T-helper 1 cell (primary cell): ENCODE measurements at regions not wholly inside any gene's neighbourhood (a gene's known extent, or its start where the extent isn't known, plus 50 kb on each side); places are given as distances from the start of the nearest gene placed in this dataset.

ENCODE experiments used
- DNase-seq, 5 donors: peaks; one replicate each; pipeline ENCODE4 v3.0.0-alpha.2; 2012 to 2020

DNA sequence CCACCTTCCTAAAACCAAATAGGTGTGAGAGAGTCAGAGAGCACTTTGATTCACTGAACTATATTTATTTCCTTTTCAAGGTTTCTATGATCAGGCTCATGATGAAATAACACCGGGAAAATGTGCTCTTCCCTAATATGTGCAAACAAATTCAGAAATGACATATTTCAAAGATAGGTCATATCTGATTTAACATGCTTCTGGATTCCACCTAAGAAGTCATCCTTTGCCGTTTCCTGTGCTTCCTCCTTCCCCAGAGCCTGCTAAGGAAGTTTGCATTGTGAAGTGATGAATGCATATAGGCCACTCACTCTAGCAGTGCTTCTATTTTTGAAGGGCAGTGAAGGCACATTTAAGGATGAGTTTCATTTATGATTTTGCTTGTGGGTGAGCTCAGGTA is 327.6 kb downstream of the TDRD15 start:
- DNase-seq: no peak

DNA sequence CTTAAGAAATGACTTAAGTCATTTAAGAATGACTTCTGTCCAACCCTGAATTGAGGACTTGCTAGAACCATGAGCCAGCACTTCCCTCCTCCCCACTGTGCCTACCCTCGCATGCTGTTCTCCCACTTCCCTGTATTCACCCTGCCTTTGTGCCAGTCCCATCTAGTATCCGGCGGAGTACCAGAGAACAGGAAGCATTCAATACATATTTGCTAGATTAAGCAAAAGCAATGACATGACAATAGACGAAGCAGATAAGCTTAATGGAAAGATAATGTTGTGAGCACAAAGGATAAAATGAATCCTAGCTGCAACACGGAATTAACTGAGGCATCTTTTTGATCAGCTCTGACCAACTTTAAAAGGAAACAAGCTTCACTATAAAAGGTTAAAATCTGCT is 328.5 kb downstream of the TDRD15 start:
- DNase-seq: no peak

GRCh38 chr2:21452678-21453077 is 328.9 kb downstream of the TDRD15 start:
- no peak for DNase-seq

- no peak for DNase-seq
These were observed 330.1 kb downstream of the TDRD15 start for GRCh38 chr2:21453723-21454450.

- DNase-seq: no peak
These were observed 331.1 kb downstream of the TDRD15 start for GRCh38 chr2:21454839-21455238.

DNA sequence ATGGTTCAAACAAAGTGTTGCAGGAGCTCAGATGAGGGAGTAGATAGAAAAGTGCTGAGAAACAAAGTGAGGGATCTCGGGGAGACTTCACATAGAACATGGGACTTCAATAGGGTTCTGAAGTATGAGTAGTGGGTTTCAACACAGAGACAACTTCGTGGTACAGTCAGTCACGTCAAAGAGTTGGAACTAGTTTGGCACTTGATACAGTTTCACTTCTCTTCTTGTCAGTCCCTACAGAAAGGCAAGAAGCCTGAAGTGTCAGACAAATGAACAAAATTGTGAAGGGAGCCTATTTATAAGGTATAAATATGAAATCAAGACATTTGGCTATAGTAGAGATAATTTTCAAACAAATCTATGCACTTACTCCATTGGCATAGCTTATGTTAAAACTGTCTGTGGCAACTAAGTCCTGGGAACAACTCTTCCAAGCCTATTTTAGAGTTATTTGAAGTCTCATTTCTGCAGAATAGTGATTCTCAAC is 338.0 kb downstream of the TDRD15 start:
- no peak for DNase-seq

GRCh38 chr2:21466341-21466927 is 342.7 kb downstream of the TDRD15 start:
- DNase-seq: no peak

DNA sequence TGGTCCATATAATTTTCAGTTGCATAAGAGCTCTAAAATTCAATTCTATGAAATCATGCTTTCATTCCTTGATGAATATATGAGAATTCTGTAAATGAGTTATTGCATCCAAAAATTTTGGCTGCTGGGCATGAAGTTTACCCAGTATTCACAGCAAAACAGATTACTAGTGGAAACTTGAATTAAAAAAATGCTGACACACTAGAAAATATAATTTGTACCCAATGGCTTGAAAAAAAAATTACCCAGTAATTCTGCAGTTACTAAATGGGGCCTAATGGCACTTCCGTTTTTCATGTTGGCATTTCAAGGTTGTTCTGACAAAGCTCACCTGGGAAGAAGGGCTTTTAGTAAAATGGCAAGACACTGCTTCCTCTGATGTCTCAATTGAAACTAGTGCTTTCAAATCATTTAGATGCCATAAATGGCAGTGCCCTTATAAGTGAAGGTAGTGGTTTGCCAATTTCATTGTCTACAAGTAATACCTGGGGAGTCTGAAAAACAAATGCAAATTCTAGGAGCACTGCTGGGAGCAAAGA is 343.6 kb downstream of the TDRD15 start:
- DNase-seq: no peak

- no peak for DNase-seq
These were observed 344.1 kb downstream of the TDRD15 start for GRCh38 chr2:21467910-21468309.

DNA sequence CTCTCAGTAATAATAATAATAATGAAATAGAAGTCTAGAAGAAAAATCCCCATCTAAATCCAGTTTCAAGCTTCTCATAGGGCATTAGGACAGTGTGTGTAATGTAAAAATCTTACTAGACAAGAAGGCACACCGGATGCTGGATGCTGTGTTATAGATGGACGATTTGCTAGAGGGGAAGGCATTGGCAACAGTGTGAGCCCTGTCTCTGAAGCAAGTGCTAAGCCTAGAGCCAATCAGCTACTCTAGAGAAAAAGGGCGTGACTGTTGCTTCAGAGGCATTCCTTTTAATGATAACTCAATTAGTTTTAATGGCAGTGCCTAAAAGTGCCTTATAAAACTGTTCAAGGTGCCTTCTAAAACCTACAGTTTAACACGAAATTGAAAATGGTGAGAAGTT is 344.9 kb downstream of the TDRD15 start:
- DNase-seq: no peak

DNA sequence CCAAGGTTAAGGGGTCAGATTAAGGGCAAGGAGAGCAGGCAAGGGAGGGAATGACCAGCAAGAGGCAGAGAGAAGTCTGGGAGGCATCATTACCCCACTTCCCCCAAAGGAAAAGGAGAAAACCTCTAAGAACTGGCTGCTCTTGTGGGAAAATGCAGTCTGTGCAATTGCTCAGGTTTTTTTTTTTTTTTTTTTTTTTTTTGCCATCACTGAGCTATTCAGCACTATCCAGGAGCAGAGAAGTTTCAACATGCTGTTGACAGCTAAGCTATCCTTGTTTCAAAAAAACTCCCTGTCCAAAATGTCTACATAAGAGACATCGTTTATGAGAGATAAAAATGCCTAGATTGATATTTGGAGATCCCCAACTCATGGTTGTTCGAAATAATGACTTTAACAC is 345.4 kb downstream of the TDRD15 start:
- DNase-seq: no peak

- DNase-seq: no peak
These were observed 345.8 kb downstream of the TDRD15 start for GRCh38 chr2:21469564-21469963.

- no peak for DNase-seq
These were observed 356.4 kb downstream of the TDRD15 start for GRCh38 chr2:21480162-21480561.

DNA sequence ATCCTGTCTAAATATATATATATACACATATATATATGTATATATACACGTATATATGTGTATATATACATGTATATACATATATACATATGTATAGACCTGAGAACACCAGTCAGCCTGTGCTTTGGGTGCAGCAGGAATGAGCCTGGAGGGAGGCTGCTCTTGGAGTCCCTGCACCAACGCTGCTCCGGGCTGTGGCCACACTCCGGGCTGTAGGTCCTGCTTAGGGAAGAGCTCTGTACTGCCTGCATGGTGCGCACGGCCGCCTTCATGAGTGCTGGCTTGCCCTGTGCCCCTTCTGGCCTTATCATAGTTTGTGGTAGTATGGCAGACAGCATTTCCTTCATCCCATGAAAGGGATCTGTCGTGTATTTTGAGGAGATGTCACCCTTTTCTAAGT is 360.9 kb downstream of the TDRD15 start:
- DNase-seq: no peak

- no peak for DNase-seq
These were observed 362.7 kb downstream of the TDRD15 start for GRCh38 chr2:21486445-21486844.

GRCh38 chr2:21489080-21489479 is 365.3 kb downstream of the TDRD15 start:
- DNase-seq: no peak

DNA sequence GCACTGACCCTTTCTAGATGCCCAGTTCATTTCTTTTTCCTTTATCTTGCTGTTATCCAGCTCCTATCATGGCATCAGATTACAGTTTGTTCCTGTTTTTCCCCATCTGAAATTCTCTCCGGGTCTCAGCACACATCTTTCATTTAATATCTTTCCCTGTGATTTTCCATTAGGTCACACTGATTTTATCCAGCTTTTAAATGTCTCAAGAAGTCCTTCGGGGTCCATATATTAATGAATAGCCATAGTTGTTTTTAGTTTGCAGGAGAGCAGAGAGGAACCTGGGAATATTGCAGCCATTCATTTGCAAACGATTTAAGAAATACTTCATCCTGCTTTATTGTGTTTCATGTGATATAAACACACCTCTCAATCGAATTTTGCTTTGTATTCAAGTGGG is 374.2 kb downstream of the TDRD15 start:
- DNase-seq: no peak

- DNase-seq: no peak
These were observed 376.7 kb downstream of the TDRD15 start for GRCh38 chr2:21500401-21500945.

GRCh38 chr2:21501376-21502027 is 377.7 kb downstream of the TDRD15 start:
- no peak for DNase-seq

- DNase-seq: no peak
These were observed 392.1 kb downstream of the TDRD15 start for GRCh38 chr2:21515903-21516302.

GRCh38 chr2:21519412-21519811 is 395.6 kb downstream of the TDRD15 start:
- no peak for DNase-seq

DNA sequence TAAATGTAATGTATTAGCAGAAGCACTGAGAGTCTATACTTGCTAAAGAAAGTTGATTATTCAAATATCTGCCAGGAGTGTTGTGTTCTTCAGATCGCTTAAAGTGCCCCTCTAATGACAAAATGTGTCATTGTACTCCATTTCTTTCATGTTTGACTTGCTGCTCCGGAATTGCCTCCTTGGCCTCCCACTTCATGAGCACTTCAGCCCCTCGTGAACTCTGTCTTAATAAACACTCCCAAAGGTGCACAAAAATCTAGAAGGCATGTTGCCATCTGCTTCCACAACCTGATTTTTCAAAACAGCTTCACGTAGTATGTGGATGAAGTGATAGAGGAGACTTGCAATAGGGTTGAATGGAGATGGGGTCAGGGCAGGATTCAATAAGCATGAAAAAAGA is 396.1 kb downstream of the TDRD15 start:
- no peak for DNase-seq

DNA sequence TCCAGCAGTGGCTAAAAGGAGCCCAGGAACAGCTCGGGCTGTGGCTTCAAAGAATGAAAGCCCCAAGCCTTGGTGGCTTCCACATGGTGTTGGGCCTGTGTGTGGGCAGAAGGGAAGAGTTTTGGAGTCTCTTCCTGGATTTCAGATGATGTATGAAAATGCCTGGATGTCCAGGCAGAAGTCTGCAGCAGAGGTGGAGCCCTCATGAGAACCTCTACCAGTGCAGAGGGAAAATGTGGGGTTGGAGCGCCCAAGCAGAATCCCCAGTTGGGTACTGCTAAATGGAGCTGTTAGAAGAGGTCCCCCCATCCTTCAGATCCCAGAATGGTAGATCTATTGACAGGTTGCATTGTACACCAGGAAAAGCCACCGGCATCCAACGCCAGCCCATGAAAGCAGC is 412.1 kb downstream of the TDRD15 start:
- DNase-seq: no peak

GRCh38 chr2:21539685-21540084 is 415.9 kb downstream of the TDRD15 start:
- no peak for DNase-seq
